ENCODE measurements at regions not wholly inside any gene's neighbourhood (a gene's known extent, or its start where the extent isn't known, plus 50 kb on each side); places are given as distances from the start of the nearest gene placed in this dataset.

DNA sequence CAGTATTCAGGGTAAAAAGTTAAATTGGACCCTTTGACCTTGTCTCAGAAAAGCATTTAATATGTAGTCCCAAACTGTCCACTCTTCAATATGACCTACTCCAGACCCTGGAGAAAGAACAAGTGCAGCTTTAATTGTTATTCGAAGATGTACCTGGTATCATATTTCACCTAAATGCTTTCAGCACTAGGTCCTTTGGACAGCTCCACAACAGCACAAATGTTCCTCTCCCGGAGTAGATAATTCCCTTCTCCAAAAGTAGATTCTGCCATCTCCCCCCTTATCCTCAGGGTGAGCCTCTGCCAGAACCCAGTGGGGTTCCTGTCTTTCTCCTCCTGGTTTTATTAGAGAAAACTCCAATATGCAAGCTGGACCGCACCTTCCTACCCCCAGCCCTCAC is 104.5 kb upstream of the AJAP1 start:
- dilution Hi-C loops (cut with MboI; ENCODE audit: extremely low pct_ligation_motif_present, low sequenced_read_pairs), result no loop called here
- Histone ChIP-seq H3K4me1 (ENCODE audit: control insufficient read depth, extremely low read depth, insufficient read depth, low read length) (no peaks in the 10 kb centered on the region), H3K4me2 (ENCODE audit: insufficient read depth, low read length) (no peak overlapping the region), H3K27me3 (ENCODE audit: control insufficient read depth in 2 of 2, insufficient read depth in 2 of 2, low read length in 2 of 2) (no peaks in the 10 kb centered on the region), H3K36me3 (ENCODE audit: control insufficient read depth in 2 of 2, extremely low read depth in 1 of 2, insufficient read depth in 2 of 2, low read length in 2 of 2) (no peaks in the 10 kb centered on the region), H3K9me3 (replicated peaks; ENCODE audit: control insufficient read depth, insufficient read depth, low read length) (peaks cover 2% of the 10 kb centered on the region), H3K9ac (replicated peaks; ENCODE audit: extremely low read depth, insufficient read depth, low read length) (no peak overlapping the region), H3K27ac (ENCODE audit: insufficient read depth, low read depth, low read length) (no peak overlapping the region), H3K9me1 (replicated peaks; ENCODE audit: control insufficient read depth, extremely low read depth, insufficient read depth, low read length) (no peaks in the 10 kb centered on the region), H4K20me1 (replicated peaks; ENCODE audit: control insufficient read depth, extremely low read depth, insufficient read depth, low read length) (no peaks in the 10 kb centered on the region), H3K4me3 (replicated peaks in 1 of 3; ENCODE audit: insufficient read depth in 1 of 3, low read depth in 1 of 3, low read length in 3 of 3) (no peak overlapping the region), H2AFZ (ENCODE audit: low read depth, low read length) (no peak overlapping the region), H3K79me2 (ENCODE audit: control insufficient read depth, insufficient read depth, low read length) (no peaks in the 10 kb centered on the region)
- intact Hi-C loops (cut with micrococcal nuclease), result no loop called here
- DNase-seq (ENCODE audit: low read depth, low spot score), result no peak
- BruUV-seq (replicated peaks), result no TSS peak
- CTCF ChIA-PET, result no interaction called here
- POLR2A ChIA-PET, result no interaction called here
- no peak for TF ChIP-seq GATA2 (IDR thresholded peaks at IDR 0.05; ENCODE audit: insufficient read depth, insufficient read length, low read depth, low read length)
- TF ChIP-seq JUN (IDR thresholded peaks at IDR 0.05; ENCODE audit: borderline replicate concordance, insufficient read depth, insufficient read length, low read depth), result no peak
- TF ChIP-seq FOS (IDR thresholded peaks at IDR 0.05; ENCODE audit: borderline replicate concordance, insufficient read depth, low read length), result no peak
- TF ChIP-seq, protein P1, sequence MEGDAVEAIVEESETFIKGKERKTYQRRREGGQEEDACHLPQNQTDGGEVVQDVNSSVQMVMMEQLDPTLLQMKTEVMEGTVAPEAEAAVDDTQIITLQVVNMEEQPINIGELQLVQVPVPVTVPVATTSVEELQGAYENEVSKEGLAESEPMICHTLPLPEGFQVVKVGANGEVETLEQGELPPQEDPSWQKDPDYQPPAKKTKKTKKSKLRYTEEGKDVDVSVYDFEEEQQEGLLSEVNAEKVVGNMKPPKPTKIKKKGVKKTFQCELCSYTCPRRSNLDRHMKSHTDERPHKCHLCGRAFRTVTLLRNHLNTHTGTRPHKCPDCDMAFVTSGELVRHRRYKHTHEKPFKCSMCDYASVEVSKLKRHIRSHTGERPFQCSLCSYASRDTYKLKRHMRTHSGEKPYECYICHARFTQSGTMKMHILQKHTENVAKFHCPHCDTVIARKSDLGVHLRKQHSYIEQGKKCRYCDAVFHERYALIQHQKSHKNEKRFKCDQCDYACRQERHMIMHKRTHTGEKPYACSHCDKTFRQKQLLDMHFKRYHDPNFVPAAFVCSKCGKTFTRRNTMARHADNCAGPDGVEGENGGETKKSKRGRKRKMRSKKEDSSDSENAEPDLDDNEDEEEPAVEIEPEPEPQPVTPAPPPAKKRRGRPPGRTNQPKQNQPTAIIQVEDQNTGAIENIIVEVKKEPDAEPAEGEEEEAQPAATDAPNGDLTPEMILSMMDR (IDR thresholded peaks at IDR 0.05; ENCODE audit: extremely low read depth in 1 of 2, insufficient read depth in 1 of 2, low read depth in 1 of 2, low read length in 2 of 2), result no peak
- TF ChIP-seq, protein P2, sequence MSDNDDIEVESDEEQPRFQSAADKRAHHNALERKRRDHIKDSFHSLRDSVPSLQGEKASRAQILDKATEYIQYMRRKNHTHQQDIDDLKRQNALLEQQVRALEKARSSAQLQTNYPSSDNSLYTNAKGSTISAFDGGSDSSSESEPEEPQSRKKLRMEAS (IDR thresholded peaks at IDR 0.05; ENCODE audit: insufficient read depth, insufficient read length), result no peak
- no peak for FAIRE-seq

DNA sequence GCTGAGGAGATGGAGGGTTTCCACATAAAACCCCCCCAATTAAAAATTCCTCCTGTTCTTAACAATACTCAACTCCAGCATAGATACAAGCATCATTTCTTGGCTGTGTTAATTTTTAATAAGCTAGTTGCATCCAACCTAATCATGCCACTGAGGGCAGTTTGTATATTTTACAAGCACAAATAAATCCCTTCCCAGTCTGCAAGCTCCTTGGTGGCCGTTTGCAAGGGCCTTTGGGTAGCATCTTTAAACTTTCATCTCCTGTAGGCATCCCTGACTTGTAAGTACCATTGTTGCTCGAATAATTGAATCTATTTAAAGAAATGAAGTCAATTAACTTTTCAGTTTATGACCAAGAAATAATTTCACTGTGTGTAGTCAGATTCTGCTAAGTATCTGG is 103.5 kb upstream of the AJAP1 start:
- Histone ChIP-seq H3K36me3 (ENCODE audit: control insufficient read depth in 2 of 2, extremely low read depth in 1 of 2, insufficient read depth in 2 of 2, low read length in 2 of 2) (no peaks in the 10 kb centered on the region), H3K4me1 (ENCODE audit: control insufficient read depth, extremely low read depth, insufficient read depth, low read length) (no peaks in the 10 kb centered on the region), H3K4me2 (ENCODE audit: insufficient read depth, low read length) (no peak overlapping the region), H3K4me3 (replicated peaks in 1 of 3; ENCODE audit: insufficient read depth in 1 of 3, low read depth in 1 of 3, low read length in 3 of 3) (no peak overlapping the region), H3K9ac (replicated peaks; ENCODE audit: extremely low read depth, insufficient read depth, low read length) (no peak overlapping the region), H2AFZ (ENCODE audit: low read depth, low read length) (no peak overlapping the region), H3K27ac (ENCODE audit: insufficient read depth, low read depth, low read length) (no peak overlapping the region), H3K79me2 (ENCODE audit: control insufficient read depth, insufficient read depth, low read length) (no peaks in the 10 kb centered on the region), H3K27me3 (ENCODE audit: control insufficient read depth in 2 of 2, insufficient read depth in 2 of 2, low read length in 2 of 2) (no peaks in the 10 kb centered on the region), H4K20me1 (replicated peaks; ENCODE audit: control insufficient read depth, extremely low read depth, insufficient read depth, low read length) (no peaks in the 10 kb centered on the region), H3K9me1 (replicated peaks; ENCODE audit: control insufficient read depth, extremely low read depth, insufficient read depth, low read length) (no peaks in the 10 kb centered on the region), H3K9me3 (replicated peaks; ENCODE audit: control insufficient read depth, insufficient read depth, low read length) (peaks cover 5% of the 10 kb centered on the region)
- dilution Hi-C loops (cut with MboI; ENCODE audit: extremely low pct_ligation_motif_present, low sequenced_read_pairs), result no loop called here
- FAIRE-seq (no peak), DNase-seq (ENCODE audit: low read depth, low spot score) (no peak)
- TF ChIP-seq MYC (IDR thresholded peaks at IDR 0.05; ENCODE audit: low read depth, low read length) (no peak), JUN (IDR thresholded peaks at IDR 0.05; ENCODE audit: borderline replicate concordance, insufficient read depth, insufficient read length, low read depth) (no peak), POLR2AphosphoS5 (IDR thresholded peaks at IDR 0.05; ENCODE audit: insufficient read depth, low read depth, low read length) (no peak), GATA2 (IDR thresholded peaks at IDR 0.05; ENCODE audit: insufficient read depth, insufficient read length, low read depth, low read length) (no peak), POLR2A (IDR thresholded peaks at IDR 0.05; ENCODE audit: low read depth, low read length) (no peak)
- TF ChIP-seq, protein P2 (IDR thresholded peaks at IDR 0.05; ENCODE audit: insufficient read depth, insufficient read length), result no peak
- ChIA-PET CTCF (no interaction called here), POLR2A (no interaction called here)
- intact Hi-C loops (cut with micrococcal nuclease), result no loop called here
- BruUV-seq (replicated peaks), result no TSS peak
